ENCODE measurements at regions not wholly inside any gene's neighbourhood (a gene's known extent, or its start where the extent isn't known, plus 50 kb on each side); places are given as distances from the start of the nearest gene placed in this dataset.
"Not testable (repeated sequence)": the region's sequence is repeated elsewhere in the genome, so short reads cannot be mapped to it uniquely, and the experiment has no call there.

GRCh38 chrX:142390998-142391397 is 185.9 kb upstream of the MAGEC2 start:
- TF ChIP-seq, protein P1, sequence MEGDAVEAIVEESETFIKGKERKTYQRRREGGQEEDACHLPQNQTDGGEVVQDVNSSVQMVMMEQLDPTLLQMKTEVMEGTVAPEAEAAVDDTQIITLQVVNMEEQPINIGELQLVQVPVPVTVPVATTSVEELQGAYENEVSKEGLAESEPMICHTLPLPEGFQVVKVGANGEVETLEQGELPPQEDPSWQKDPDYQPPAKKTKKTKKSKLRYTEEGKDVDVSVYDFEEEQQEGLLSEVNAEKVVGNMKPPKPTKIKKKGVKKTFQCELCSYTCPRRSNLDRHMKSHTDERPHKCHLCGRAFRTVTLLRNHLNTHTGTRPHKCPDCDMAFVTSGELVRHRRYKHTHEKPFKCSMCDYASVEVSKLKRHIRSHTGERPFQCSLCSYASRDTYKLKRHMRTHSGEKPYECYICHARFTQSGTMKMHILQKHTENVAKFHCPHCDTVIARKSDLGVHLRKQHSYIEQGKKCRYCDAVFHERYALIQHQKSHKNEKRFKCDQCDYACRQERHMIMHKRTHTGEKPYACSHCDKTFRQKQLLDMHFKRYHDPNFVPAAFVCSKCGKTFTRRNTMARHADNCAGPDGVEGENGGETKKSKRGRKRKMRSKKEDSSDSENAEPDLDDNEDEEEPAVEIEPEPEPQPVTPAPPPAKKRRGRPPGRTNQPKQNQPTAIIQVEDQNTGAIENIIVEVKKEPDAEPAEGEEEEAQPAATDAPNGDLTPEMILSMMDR (IDR thresholded peaks at IDR 0.05) = not testable (repeated sequence)
- TF ChIP-seq POLR2A (IDR thresholded peaks at IDR 0.05) = not testable (repeated sequence)
